Tibial artery (tissue), 4 donors: ENCODE measurements at regions not wholly inside any gene's neighbourhood (a gene's known extent, or its start where the extent isn't known, plus 50 kb on each side); places are given as distances from the start of the nearest gene placed in this dataset.

Experiments
- DNase-seq, 2 donors: peaks; one replicate each; pipeline ENCODE4 v3.0.0-alpha.2; 2019
- H3K27ac ChIP-seq, 2 donors: fragments of 200-600 bp; sonication (generic) in 1 of 2; 1 replicate in 1 of 2; 2 replicates in 1 of 2; pipeline ENCODE4 v1.5.1; 2018 to 2019; ENCODE audit warnings: mild to moderate bottlenecking in 1 of 2
- H3K27me3 ChIP-seq, 2 donors: fragments of 200-600 bp; sonication (generic) in 1 of 2; one replicate each; pipeline versions ENCODE4 v1.5.1 to v1.6.0; 2016 to 2019
- H3K36me3 ChIP-seq, 3 donors: fragments of 200-600 bp; sonication (generic) in 2 of 3; one replicate each; pipeline ENCODE4 v1.5.1; 2016 to 2019; ENCODE audit warnings: mild to moderate bottlenecking in 2 of 3
- H3K4me1 ChIP-seq, 4 donors: fragments of 200-600 bp; sonication (generic) in 2 of 4; 1 replicate in 3 of 4; 2 replicates in 1 of 4; pipeline ENCODE4 v1.5.1; 2016 to 2019
- H3K4me3 ChIP-seq, 2 donors: fragments of 200-600 bp; sonication (generic) in 1 of 2; 1 replicate in 1 of 2; 2 replicates in 1 of 2; pipeline ENCODE4 v1.5.1; 2018 to 2019; ENCODE audit warnings: mild to moderate bottlenecking in 2 of 2
- H3K9me3 ChIP-seq, 3 donors: fragments of 200-600 bp; sonication (generic) in 1 of 3; one replicate each; pipeline ENCODE4 v1.5.1; 2016 to 2019
- intact Hi-C: fragments of 100-400 bp; cut with DNase I; formaldehyde crosslinking; loops from one replicate; pipeline ENCODE4 v1.15.0; 2023; ENCODE audit warnings: low total_unique reads
- TF ChIP-seq, protein P1 (sequence below), 2 experiments: fragments of 200-600 bp in 1 of 2; fragments of 450-650 bp in 1 of 2; IDR thresholded peaks; one replicate each; pipeline ENCODE4 v1.5.1; 2017 to 2019; ENCODE audit warnings: antibody characterized with exemption in 2 of 2, mild to moderate bottlenecking in 1 of 2, moderate library complexity in 1 of 2

DNA sequence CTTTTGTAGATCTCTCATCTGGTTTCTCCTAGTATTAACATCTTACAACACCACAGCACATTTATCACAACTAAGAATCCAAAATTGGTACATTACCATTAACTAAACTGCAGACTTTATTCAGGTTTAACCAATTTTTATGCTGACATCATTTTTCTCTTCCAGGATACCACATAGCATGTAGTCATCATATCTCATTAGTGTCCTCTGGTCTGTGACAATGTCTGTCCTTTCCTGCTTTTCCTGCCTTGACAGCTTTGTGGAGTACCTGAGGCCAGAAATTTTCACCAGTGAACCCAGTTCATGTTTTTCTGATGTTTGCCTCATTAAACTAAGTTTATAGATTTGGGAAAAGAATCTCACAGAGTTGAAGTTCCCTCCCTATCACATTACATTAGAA, 294.7 kb upstream of the TNC start:
- Histone ChIP-seq H3K4me1 (peaks cover 0 to 58% (median 21%) of the 10 kb centered on the region in 4 donors), H3K36me3 (no peaks in the 10 kb centered on the region), H3K27me3 (no peaks in the 10 kb centered on the region), H3K4me3 (no peak overlapping the region), H3K9me3 (no peaks in the 10 kb centered on the region), H3K27ac (peak overlapping the region; percentile 66 to 77)
- TF ChIP-seq, protein P1, sequence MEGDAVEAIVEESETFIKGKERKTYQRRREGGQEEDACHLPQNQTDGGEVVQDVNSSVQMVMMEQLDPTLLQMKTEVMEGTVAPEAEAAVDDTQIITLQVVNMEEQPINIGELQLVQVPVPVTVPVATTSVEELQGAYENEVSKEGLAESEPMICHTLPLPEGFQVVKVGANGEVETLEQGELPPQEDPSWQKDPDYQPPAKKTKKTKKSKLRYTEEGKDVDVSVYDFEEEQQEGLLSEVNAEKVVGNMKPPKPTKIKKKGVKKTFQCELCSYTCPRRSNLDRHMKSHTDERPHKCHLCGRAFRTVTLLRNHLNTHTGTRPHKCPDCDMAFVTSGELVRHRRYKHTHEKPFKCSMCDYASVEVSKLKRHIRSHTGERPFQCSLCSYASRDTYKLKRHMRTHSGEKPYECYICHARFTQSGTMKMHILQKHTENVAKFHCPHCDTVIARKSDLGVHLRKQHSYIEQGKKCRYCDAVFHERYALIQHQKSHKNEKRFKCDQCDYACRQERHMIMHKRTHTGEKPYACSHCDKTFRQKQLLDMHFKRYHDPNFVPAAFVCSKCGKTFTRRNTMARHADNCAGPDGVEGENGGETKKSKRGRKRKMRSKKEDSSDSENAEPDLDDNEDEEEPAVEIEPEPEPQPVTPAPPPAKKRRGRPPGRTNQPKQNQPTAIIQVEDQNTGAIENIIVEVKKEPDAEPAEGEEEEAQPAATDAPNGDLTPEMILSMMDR (IDR thresholded peaks at IDR 0.05): no peak
- no peak for DNase-seq
- intact Hi-C loops: no loop called here

DNA sequence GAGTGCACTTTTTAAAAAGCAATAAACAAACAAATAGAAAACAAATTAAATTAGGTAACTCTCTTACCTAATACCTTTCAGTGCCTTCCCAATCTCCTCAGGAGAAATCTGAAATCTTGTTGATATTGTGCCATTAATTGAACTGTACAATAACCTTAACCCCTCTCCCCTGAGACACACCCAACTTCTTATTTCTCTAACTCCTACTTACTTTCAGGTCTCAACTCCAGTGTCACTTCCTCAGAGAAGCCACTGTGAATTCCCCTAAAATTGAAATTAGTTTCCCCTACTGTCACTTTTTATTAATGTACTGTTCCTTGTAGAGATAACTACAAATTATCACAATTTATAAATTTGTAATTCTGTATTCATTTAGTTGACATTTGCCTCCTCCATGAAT, 295.3 kb upstream of the TNC start:
- H3K27ac ChIP-seq: peak overlapping the region; percentile 66 to 77
- TF ChIP-seq, protein P1 (IDR thresholded peaks at IDR 0.05): no peak
- DNase-seq: no peak
- H3K9me3 ChIP-seq: no peaks in the 10 kb centered on the region
- H3K4me3 ChIP-seq: no peak overlapping the region
- H3K27me3 ChIP-seq: no peaks in the 10 kb centered on the region
- H3K36me3 ChIP-seq: no peaks in the 10 kb centered on the region
- H3K4me1 ChIP-seq: peaks cover 0 to 58% (median 21%) of the 10 kb centered on the region in 4 donors
- intact Hi-C loops: no loop called here

DNA sequence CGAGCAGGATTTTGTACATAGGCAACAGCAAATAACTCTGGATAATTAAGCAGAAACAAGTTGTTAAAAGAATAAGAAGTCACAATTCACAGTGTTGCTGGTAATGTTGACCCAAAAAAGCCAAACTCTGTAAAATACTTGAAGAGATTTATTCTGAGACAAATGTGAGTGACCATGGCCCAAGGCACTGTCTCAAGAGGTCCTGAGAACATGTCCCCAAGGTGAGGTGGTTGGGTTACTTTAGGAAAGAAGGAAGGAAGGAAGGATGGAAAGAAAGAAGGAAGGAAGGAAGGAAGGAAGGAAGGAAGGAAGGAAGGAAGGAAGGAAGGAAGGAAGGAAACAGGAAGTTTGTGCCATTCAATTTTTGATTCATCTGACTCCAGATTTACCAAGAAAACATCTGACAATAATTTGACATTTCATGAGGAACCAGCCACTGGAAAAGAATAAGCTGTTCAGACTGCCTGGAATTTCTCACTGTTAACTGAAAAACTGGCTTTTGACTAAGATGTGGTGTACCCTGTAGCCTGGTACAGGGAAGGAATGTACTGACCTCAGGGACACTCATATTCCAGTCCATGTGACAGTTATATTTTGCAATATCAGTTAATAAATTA, 295.9 kb upstream of the TNC start:
- TF ChIP-seq, protein P1 (IDR thresholded peaks at IDR 0.05): no peak
- Histone ChIP-seq H3K4me1 (peaks cover 0 to 58% (median 21%) of the 10 kb centered on the region in 4 donors), H3K4me3 (no peak overlapping the region), H3K27ac (peak overlapping the region; percentile 66 to 77), H3K27me3 (no peaks in the 10 kb centered on the region), H3K36me3 (no peaks in the 10 kb centered on the region), H3K9me3 (no peaks in the 10 kb centered on the region)
- intact Hi-C loops: no loop called here
- DNase-seq: no peak

DNA sequence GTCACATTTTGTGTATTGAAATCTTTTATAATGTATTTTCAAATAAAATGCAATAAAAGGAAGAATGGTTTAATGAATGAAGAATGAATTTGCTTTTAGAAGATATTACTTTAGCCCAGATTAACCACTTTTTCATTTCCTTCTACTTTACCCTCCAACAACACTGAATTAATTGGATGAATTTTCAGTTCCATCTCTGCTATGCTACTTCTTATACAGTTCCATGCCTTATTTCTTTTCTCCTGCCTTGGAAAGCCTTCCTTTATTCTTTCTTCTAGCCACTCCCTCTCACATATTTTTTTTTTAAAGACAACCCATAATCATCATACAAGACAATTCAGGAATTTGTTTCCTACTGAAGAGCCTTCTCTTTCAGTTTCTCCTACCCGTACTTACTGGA, 296.6 kb upstream of the TNC start:
- H3K27me3 ChIP-seq: no peaks in the 10 kb centered on the region
- no peaks in the 10 kb centered on the region for H3K36me3 ChIP-seq
- H3K9me3 ChIP-seq: no peaks in the 10 kb centered on the region
- H3K4me3 ChIP-seq: no peak overlapping the region
- peaks cover 0 to 58% (median 21%) of the 10 kb centered on the region in 4 donors for H3K4me1 ChIP-seq
- TF ChIP-seq, protein P1 (IDR thresholded peaks at IDR 0.05): no peak
- DNase-seq: no peak
- peak overlapping the region; percentile 66 to 77 for H3K27ac ChIP-seq
- intact Hi-C loops: no loop called here

DNA sequence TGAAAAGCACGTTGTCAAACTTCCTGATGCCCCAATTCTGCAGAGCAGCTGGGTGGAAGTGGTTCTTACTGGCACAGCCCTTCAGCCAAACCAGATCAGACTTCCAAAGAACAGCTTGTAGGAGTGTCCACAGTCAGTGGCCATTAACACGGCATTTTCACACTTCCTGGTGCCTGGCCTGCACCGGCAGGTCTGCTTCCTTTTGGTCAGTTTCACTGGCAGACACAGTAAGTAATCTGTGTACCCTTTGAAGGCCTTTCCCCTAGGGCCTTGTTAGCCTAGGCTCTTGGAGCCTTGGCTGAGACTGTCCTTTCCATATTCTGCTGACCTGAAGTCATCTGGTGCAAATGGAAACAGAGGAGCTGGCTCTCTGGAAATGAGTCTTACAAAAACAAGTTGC, 297.5 kb upstream of the TNC start:
- Histone ChIP-seq H3K4me3 (no peak overlapping the region), H3K9me3 (no peaks in the 10 kb centered on the region), H3K27me3 (no peaks in the 10 kb centered on the region), H3K36me3 (no peaks in the 10 kb centered on the region), H3K4me1 (peaks cover 0 to 58% (median 21%) of the 10 kb centered on the region in 4 donors), H3K27ac (peak overlapping the region; percentile 66 to 77)
- peak in 1 of 2 donors; percentile 65 for DNase-seq
- TF ChIP-seq, protein P1 (IDR thresholded peaks at IDR 0.05): no peak
- intact Hi-C loops: no loop called here
